ENCODE measurements at regions not wholly inside any gene's neighbourhood (a gene's known extent, or its start where the extent isn't known, plus 50 kb on each side); places are given as distances from the start of the nearest gene placed in this dataset.
"Not testable (repeated sequence)": the region's sequence is repeated elsewhere in the genome, so short reads cannot be mapped to it uniquely, and the experiment has no call there.

- Histone ChIP-seq H3K14ac (replicated peaks; ENCODE audit: low read depth, low read length) (no peak overlapping the region), H4K5ac (ENCODE audit: low read depth, low read length) (no peak overlapping the region), H4K91ac (ENCODE audit: insufficient read depth, low read depth, low read length) (no peak overlapping the region), H3K4me3 (ENCODE audit: insufficient read depth, low read depth, low read length) (no peak overlapping the region), H2BK15ac (ENCODE audit: low read depth, low read length) (no peak overlapping the region), H3K4me1 (ENCODE audit: control insufficient read depth, insufficient read depth, low read length) (no peaks in the 10 kb centered on the region), H3K27me3 (ENCODE audit: control insufficient read depth, insufficient read depth, low read length) (no peaks in the 10 kb centered on the region), H4K20me1 (ENCODE audit: insufficient read depth, low read length) (no peaks in the 10 kb centered on the region), H4K8ac (ENCODE audit: low read depth in 2 of 2, low read length in 2 of 2) (no peak overlapping the region), H2AK5ac (ENCODE audit: low read depth, low read length) (no peak overlapping the region), H2BK120ac (ENCODE audit: low read depth, low read length) (no peak overlapping the region), H2AFZ (replicated peaks; ENCODE audit: low read length, poor library complexity) (no peak overlapping the region), H3K79me1 (ENCODE audit: low read depth in 1 of 2, low read length in 2 of 2) (no peaks in the 10 kb centered on the region), H3K9me3 (ENCODE audit: control insufficient read depth, insufficient read depth, low read length) (peaks cover 18% of the 10 kb centered on the region), H3K9ac (ENCODE audit: low read depth, low read length) (no peak overlapping the region), H3K4ac (ENCODE audit: low read depth, low read length) (no peak overlapping the region), H2AK9ac (replicated peaks; ENCODE audit: low read depth, low read length, poor library complexity) (no peak overlapping the region), H3K36me3 (ENCODE audit: control insufficient read depth, insufficient read depth, low read length) (no peaks in the 10 kb centered on the region), H3K9me1 (ENCODE audit: insufficient read depth, low read length) (no peaks in the 10 kb centered on the region), H2BK5ac (ENCODE audit: low read depth, low read length, poor library complexity, severe bottlenecking) (no peak overlapping the region), H3K56ac (ENCODE audit: extremely low read depth, insufficient read depth, low read length) (no peak overlapping the region), H3K4me2 (ENCODE audit: low read depth, low read length) (no peak overlapping the region), H3K23ac (ENCODE audit: low read depth, low read length) (no peak overlapping the region), H3K27ac (ENCODE audit: insufficient read depth, low read length) (no peak overlapping the region), H3K18ac (ENCODE audit: low read depth, low read length) (no peak overlapping the region), H2BK20ac (ENCODE audit: low read depth, low read length) (no peak overlapping the region)
- dilution Hi-C loops (cut with HindIII; ENCODE audit: low sequenced_read_pairs, unreplicated experiment) (no loop called here), intact Hi-C loops (cut with micrococcal nuclease) (no loop called here), in situ Hi-C loops (cut with MboI; ENCODE audit: low sequenced_read_pairs) (no loop called here)
- ChIA-PET POLR2A (ENCODE audit: unreplicated experiment) (no interaction called here), CTCF (no interaction called here)
- 30% methylated on average over 2 of the region's 11 CpGs; no CpG with 5 or more reads in 1 of the 2 experiments for WGBS, 2 experiments (ENCODE audit: extremely low coverage in 2 of 2, insufficient read length in 1 of 2)
- ATAC-seq (ENCODE audit: low read depth) (no peak), DNase-seq (no peak)
- no peak for TF ChIP-seq CHD1 (IDR thresholded peaks at IDR 0.05; ENCODE audit: low read depth, low read length)
- BruUV-seq (replicated peaks): no TSS peak
Observed at GRCh38 chrX:1124531-1124930, 87.9 kb downstream of the CRLF2 start.

- H3K23ac ChIP-seq (ENCODE audit: low read depth, low read length); ATAC-seq (ENCODE audit: low read depth); H3K4me3 ChIP-seq (ENCODE audit: insufficient read depth, low read depth, low read length); intact Hi-C loops (cut with micrococcal nuclease); H2AFZ ChIP-seq (replicated peaks; ENCODE audit: low read length, poor library complexity); H3K27me3 ChIP-seq (ENCODE audit: control insufficient read depth, insufficient read depth, low read length); BruUV-seq (replicated peaks); H2BK5ac ChIP-seq (ENCODE audit: low read depth, low read length, poor library complexity, severe bottlenecking); H3K18ac ChIP-seq (ENCODE audit: low read depth, low read length); H3K56ac ChIP-seq (ENCODE audit: extremely low read depth, insufficient read depth, low read length); H3K79me1 ChIP-seq (ENCODE audit: low read depth in 1 of 2, low read length in 2 of 2); H3K4ac ChIP-seq (ENCODE audit: low read depth, low read length); in situ Hi-C loops (cut with MboI; ENCODE audit: low sequenced_read_pairs); H3K4me2 ChIP-seq (ENCODE audit: low read depth, low read length); H2BK15ac ChIP-seq (ENCODE audit: low read depth, low read length); H4K91ac ChIP-seq (ENCODE audit: insufficient read depth, low read depth, low read length); H2AK9ac ChIP-seq (replicated peaks; ENCODE audit: low read depth, low read length, poor library complexity); H3K27ac ChIP-seq (ENCODE audit: insufficient read depth, low read length); H2BK20ac ChIP-seq (ENCODE audit: low read depth, low read length); H4K5ac ChIP-seq (ENCODE audit: low read depth, low read length); H3K14ac ChIP-seq (replicated peaks; ENCODE audit: low read depth, low read length); H3K4me1 ChIP-seq (ENCODE audit: control insufficient read depth, insufficient read depth, low read length); DNase-seq; H4K20me1 ChIP-seq (ENCODE audit: insufficient read depth, low read length); H4K8ac ChIP-seq (ENCODE audit: low read depth in 2 of 2, low read length in 2 of 2); POLR2A ChIA-PET (ENCODE audit: unreplicated experiment); H3K9ac ChIP-seq (ENCODE audit: low read depth, low read length); H2AK5ac ChIP-seq (ENCODE audit: low read depth, low read length); H2BK120ac ChIP-seq (ENCODE audit: low read depth, low read length); H3K36me3 ChIP-seq (ENCODE audit: control insufficient read depth, insufficient read depth, low read length); H3K9me1 ChIP-seq (ENCODE audit: insufficient read depth, low read length); dilution Hi-C loops (cut with HindIII; ENCODE audit: low sequenced_read_pairs, unreplicated experiment); CTCF ChIA-PET: not testable (repeated sequence)
- WGBS, 2 experiments (ENCODE audit: extremely low coverage in 2 of 2, insufficient read length in 1 of 2): 85% methylated on average over 3 of the region's 12 CpGs; no CpG with 5 or more reads in 1 of the 2 experiments
- peaks cover 15% of the 10 kb centered on the region for H3K9me3 ChIP-seq (ENCODE audit: control insufficient read depth, insufficient read depth, low read length)
Observed at GRCh38 chrX:1122851-1123250, 89.6 kb downstream of the CRLF2 start.
